IPS DF 19.7 (cell line): ENCODE measurements at regions not wholly inside any gene's neighbourhood (a gene's known extent, or its start where the extent isn't known, plus 50 kb on each side); places are given as distances from the start of the nearest gene placed in this dataset.
"Not testable (repeated sequence)": the region's sequence is repeated elsewhere in the genome, so short reads cannot be mapped to it uniquely, and the experiment has no call there.

Experiments used
- DNase-seq: peaks from one replicate; pipeline ENCODE4 v3.0.0-alpha.2; 2013; ENCODE audit warnings: low read depth, low spot score

- no peak for DNase-seq
These were observed 224.8 kb downstream of the FAM43A start for GRCh38 chr3:194910414-194910984.

- no peak for DNase-seq
These were observed 227.6 kb downstream of the FAM43A start for GRCh38 chr3:194913316-194913715.

- not testable (repeated sequence) for DNase-seq
These were observed 239.2 kb downstream of the FAM43A start for GRCh38 chr3:194924889-194925288.

- DNase-seq, result no peak
These were observed 239.9 kb downstream of the FAM43A start for GRCh38 chr3:194925614-194926013.

GRCh38 chr3:194928227-194928626 is 242.5 kb downstream of the FAM43A start:
- no peak for DNase-seq

- peak; percentile 64 for DNase-seq
These were observed 243.3 kb downstream of the FAM43A start for GRCh38 chr3:194928831-194929577.

GRCh38 chr3:194929578-194929960 is 243.9 kb downstream of the FAM43A start:
- no peak for DNase-seq

GRCh38 chr3:194930377-194931204 is 244.9 kb downstream of the FAM43A start:
- no peak for DNase-seq

- DNase-seq, result no peak
These were observed 245.7 kb downstream of the FAM43A start for GRCh38 chr3:194931347-194931746.

- DNase-seq, result no peak
These were observed 246.2 kb downstream of the FAM43A start for GRCh38 chr3:194931865-194932264.

- no peak for DNase-seq
These were observed 247.8 kb downstream of the FAM43A start for GRCh38 chr3:194933465-194933864.

GRCh38 chr3:194935061-194935460 is 249.4 kb downstream of the FAM43A start:
- no peak for DNase-seq

- no peak for DNase-seq
These were observed 250.2 kb downstream of the FAM43A start for GRCh38 chr3:194935632-194936470.

- no peak for DNase-seq
These were observed 251.0 kb downstream of the FAM43A start for GRCh38 chr3:194936659-194937058.

GRCh38 chr3:194937144-194937543 is 251.5 kb downstream of the FAM43A start:
- no peak for DNase-seq

- no peak for DNase-seq
These were observed 252.2 kb downstream of the FAM43A start for GRCh38 chr3:194937882-194938321.

GRCh38 chr3:194938845-194939531 is 253.3 kb downstream of the FAM43A start:
- no peak for DNase-seq

- no peak for DNase-seq
These were observed 253.8 kb downstream of the FAM43A start for GRCh38 chr3:194939532-194939909.

- no peak for DNase-seq
These were observed 254.5 kb downstream of the FAM43A start for GRCh38 chr3:194939949-194940770.

GRCh38 chr3:194941360-194941955 is 255.8 kb downstream of the FAM43A start:
- no peak for DNase-seq
